GM18867 (cell line): ENCODE measurements at regions not wholly inside any gene's neighbourhood (a gene's known extent, or its start where the extent isn't known, plus 50 kb on each side); places are given as distances from the start of the nearest gene placed in this dataset.

Experiments used
- ATAC-seq: cut with Tn5 transposase; IDR thresholded peaks from one replicate; pipeline ENCODE4 v1.9.1; 2021; ENCODE audit warnings: mild to moderate bottlenecking, moderate library complexity; ENCODE audit not compliant: unreplicated experiment

GRCh38 chr20:39395478-39396291 lies 433.5 kb downstream of the DHX35 start:
- no peak for ATAC-seq

- ATAC-seq = no peak
Observed at GRCh38 chr20:39394461-39394860, 432.3 kb downstream of the DHX35 start.

- ATAC-seq = no peak
Observed at GRCh38 chr20:39390186-39390585, 428.0 kb downstream of the DHX35 start.

- ATAC-seq = no peak
Observed at GRCh38 chr20:39381595-39381994, 419.5 kb downstream of the DHX35 start.

GRCh38 chr20:39378776-39379175 lies 416.6 kb downstream of the DHX35 start:
- no peak for ATAC-seq

- no peak for ATAC-seq
Observed at GRCh38 chr20:39376788-39377187, 414.6 kb downstream of the DHX35 start.

- no peak for ATAC-seq
Observed at GRCh38 chr20:39364320-39364719, 402.2 kb downstream of the DHX35 start.

GRCh38 chr20:39359981-39360620 lies 398.0 kb downstream of the DHX35 start:
- ATAC-seq = no peak

GRCh38 chr20:39358052-39358451 lies 395.9 kb downstream of the DHX35 start:
- no peak for ATAC-seq

- ATAC-seq = no peak
Observed at GRCh38 chr20:39356908-39357307, 394.8 kb downstream of the DHX35 start.

- no peak for ATAC-seq
Observed at GRCh38 chr20:39349240-39349639, 387.1 kb downstream of the DHX35 start.

GRCh38 chr20:39347626-39348025 lies 385.5 kb downstream of the DHX35 start:
- ATAC-seq = no peak

GRCh38 chr20:39342463-39342862 lies 380.3 kb downstream of the DHX35 start:
- no peak for ATAC-seq

GRCh38 chr20:39338469-39339376 lies 376.6 kb downstream of the DHX35 start:
- peak; percentile 84 for ATAC-seq

- ATAC-seq = no peak
Observed at GRCh38 chr20:39333211-39333610, 371.1 kb downstream of the DHX35 start.

GRCh38 chr20:39328347-39328746 lies 366.2 kb downstream of the DHX35 start:
- no peak for ATAC-seq

- ATAC-seq = no peak
Observed at GRCh38 chr20:39326050-39326449, 363.9 kb downstream of the DHX35 start.

- no peak for ATAC-seq
Observed at GRCh38 chr20:39318911-39319310, 356.8 kb downstream of the DHX35 start.

- no peak for ATAC-seq
Observed at GRCh38 chr20:39312676-39313075, 350.5 kb downstream of the DHX35 start.

- no peak for ATAC-seq
Observed at GRCh38 chr20:39311851-39312506, 349.8 kb downstream of the DHX35 start.
